ENCODE measurements at regions not wholly inside any gene's neighbourhood (a gene's known extent, or its start where the extent isn't known, plus 50 kb on each side); places are given as distances from the start of the nearest gene placed in this dataset.

- DNase-seq (ENCODE audit: extremely low spot score) = no peak
- TF ChIP-seq, protein P1, sequence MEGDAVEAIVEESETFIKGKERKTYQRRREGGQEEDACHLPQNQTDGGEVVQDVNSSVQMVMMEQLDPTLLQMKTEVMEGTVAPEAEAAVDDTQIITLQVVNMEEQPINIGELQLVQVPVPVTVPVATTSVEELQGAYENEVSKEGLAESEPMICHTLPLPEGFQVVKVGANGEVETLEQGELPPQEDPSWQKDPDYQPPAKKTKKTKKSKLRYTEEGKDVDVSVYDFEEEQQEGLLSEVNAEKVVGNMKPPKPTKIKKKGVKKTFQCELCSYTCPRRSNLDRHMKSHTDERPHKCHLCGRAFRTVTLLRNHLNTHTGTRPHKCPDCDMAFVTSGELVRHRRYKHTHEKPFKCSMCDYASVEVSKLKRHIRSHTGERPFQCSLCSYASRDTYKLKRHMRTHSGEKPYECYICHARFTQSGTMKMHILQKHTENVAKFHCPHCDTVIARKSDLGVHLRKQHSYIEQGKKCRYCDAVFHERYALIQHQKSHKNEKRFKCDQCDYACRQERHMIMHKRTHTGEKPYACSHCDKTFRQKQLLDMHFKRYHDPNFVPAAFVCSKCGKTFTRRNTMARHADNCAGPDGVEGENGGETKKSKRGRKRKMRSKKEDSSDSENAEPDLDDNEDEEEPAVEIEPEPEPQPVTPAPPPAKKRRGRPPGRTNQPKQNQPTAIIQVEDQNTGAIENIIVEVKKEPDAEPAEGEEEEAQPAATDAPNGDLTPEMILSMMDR (IDR thresholded peaks at IDR 0.05; ENCODE audit: control extremely low read depth, extremely low read depth, low read depth, missing control alignments) = no peak
- CTCF ChIA-PET = no interaction called here
- POLR2A ChIA-PET = no interaction called here
Measured at GRCh38 chr13:87138866-87139265, 532.3 kb upstream of the SLITRK5 start.

DNA sequence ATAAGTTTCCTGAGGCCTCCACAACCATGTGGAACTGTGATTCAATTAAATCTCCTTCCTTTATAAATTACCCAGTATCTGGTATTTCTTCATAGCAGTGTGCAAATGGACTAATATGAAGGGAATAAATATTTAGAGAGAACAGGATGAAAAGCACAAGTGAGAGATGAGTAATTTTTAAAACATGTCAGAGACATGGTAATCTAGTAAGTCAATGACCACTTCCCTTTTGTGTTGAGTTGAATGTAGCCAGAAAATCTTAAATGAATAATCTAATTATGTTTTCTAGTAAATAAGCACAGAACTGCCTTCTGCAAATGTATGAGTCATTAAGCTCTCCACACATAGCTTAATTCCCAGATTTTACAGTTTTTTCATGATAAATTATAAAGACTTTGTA is 524.1 kb upstream of the SLITRK5 start:
- ChIA-PET POLR2A (no interaction called here), CTCF (no interaction called here)
- DNase-seq (ENCODE audit: extremely low spot score) = no peak
- TF ChIP-seq, protein P1 (IDR thresholded peaks at IDR 0.05; ENCODE audit: control extremely low read depth, extremely low read depth, low read depth, missing control alignments) = no peak

DNA sequence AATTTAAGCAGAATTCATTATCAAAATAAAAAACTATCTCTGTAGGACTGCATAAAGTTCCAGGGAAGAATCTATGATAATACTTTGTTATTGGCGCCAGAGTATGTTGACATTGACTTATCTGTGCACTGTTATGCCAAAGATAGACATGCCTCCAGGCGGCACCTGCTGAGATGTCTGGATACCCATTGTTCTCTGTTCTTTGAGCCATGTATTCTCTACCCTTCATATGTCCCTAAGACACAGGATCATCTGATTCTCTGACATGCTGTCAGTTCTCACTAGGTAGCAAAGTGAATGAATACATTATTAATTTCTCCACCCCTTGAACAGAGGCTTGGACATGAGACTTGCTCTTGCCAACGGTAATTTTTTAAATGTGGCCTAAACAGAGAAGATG is 517.8 kb upstream of the SLITRK5 start:
- ChIA-PET CTCF (no interaction called here), POLR2A (no interaction called here)
- DNase-seq (ENCODE audit: extremely low spot score) = no peak
- TF ChIP-seq, protein P1 (IDR thresholded peaks at IDR 0.05; ENCODE audit: control extremely low read depth, extremely low read depth, low read depth, missing control alignments) = no peak

DNA sequence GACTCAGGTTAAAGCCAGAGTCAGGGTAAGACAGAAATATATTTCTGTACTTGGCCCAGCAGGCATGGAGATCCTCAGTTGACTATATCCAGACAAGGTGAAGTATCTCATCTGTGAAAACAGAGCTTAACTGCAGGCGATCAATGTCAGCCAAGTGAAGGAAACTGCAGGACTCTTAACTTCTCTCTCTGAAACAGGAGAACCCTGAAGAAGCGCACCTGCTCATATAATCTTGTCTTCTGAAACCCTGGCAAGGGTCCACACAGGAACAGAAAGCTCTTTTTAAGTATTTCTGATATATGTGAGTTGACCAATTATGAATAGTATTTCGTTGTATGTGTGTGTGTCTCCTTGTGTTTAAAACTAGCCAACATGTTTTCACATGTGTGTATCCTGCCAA is 504.8 kb upstream of the SLITRK5 start:
- TF ChIP-seq, protein P1 (IDR thresholded peaks at IDR 0.05; ENCODE audit: control extremely low read depth, extremely low read depth, low read depth, missing control alignments) = no peak
- CTCF ChIA-PET = no interaction called here

GRCh38 chr13:87168390-87168789 is 502.8 kb upstream of the SLITRK5 start:
- DNase-seq (ENCODE audit: extremely low spot score) = no peak
- TF ChIP-seq, protein P1 (IDR thresholded peaks at IDR 0.05; ENCODE audit: control extremely low read depth, extremely low read depth, low read depth, missing control alignments) = no peak
- CTCF ChIA-PET = no interaction called here
- POLR2A ChIA-PET = no interaction called here

More for the DNA sequence above, 504.8 kb upstream of the SLITRK5 start:
- no peak for DNase-seq (ENCODE audit: extremely low spot score)
- POLR2A ChIA-PET = no interaction called here

DNA sequence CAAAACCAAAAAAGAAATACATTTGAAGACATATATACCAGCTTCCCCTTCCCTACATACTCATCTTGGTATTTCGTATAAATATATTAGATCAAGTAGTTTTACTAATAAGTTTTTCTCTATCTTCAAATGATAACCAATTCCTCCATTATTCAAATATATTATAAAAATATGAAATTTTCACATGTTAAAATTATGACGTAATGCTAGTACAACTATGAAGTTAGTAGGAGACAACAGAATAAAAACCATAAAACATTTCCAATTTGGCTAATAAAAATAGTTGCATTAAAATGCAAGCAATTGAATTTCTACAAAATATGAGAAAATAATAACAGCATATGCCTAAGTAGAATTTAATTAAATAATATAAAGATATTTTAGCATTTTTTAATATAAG is 501.8 kb upstream of the SLITRK5 start:
- ChIA-PET POLR2A (no interaction called here), CTCF (interaction anchor here (1.5 kb wide), 1 partner anchor 11 kb away, joined by 4 read pairs; no protein-coding TSS in a partner anchor)
- TF ChIP-seq, protein P1 (IDR thresholded peaks at IDR 0.05; ENCODE audit: control extremely low read depth, extremely low read depth, low read depth, missing control alignments) = no peak
- DNase-seq (ENCODE audit: extremely low spot score) = no peak
